ENCODE measurements at regions not wholly inside any gene's neighbourhood (a gene's known extent, or its start where the extent isn't known, plus 50 kb on each side); places are given as distances from the start of the nearest gene placed in this dataset.

GRCh38 chr13:33483471-33483870 lies 197.9 kb upstream of the STARD13 start:
- TF ChIP-seq, protein P1, sequence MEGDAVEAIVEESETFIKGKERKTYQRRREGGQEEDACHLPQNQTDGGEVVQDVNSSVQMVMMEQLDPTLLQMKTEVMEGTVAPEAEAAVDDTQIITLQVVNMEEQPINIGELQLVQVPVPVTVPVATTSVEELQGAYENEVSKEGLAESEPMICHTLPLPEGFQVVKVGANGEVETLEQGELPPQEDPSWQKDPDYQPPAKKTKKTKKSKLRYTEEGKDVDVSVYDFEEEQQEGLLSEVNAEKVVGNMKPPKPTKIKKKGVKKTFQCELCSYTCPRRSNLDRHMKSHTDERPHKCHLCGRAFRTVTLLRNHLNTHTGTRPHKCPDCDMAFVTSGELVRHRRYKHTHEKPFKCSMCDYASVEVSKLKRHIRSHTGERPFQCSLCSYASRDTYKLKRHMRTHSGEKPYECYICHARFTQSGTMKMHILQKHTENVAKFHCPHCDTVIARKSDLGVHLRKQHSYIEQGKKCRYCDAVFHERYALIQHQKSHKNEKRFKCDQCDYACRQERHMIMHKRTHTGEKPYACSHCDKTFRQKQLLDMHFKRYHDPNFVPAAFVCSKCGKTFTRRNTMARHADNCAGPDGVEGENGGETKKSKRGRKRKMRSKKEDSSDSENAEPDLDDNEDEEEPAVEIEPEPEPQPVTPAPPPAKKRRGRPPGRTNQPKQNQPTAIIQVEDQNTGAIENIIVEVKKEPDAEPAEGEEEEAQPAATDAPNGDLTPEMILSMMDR (IDR thresholded peaks at IDR 0.05; ENCODE audit: low read length) = no peak
- TF ChIP-seq EZH2 (optimal IDR thresholded peaks at IDR 0.05; ENCODE audit: low read depth, low read length) = no peak
